Colonic mucosa (tissue), 4 donors: ENCODE measurements at regions not wholly inside any gene's neighbourhood (a gene's known extent, or its start where the extent isn't known, plus 50 kb on each side); places are given as distances from the start of the nearest gene placed in this dataset.

Source experiments
- DNase-seq: peaks from one replicate; pipeline ENCODE4 v3.0.0-alpha.2; 2020
- H3K27ac ChIP-seq: fragments of 200-600 bp; one replicate; pipeline ENCODE4 v1.8.0; 2021
- H3K27me3 ChIP-seq: fragments of 200-600 bp; one replicate; pipeline ENCODE4 v1.8.0; 2021
- H3K36me3 ChIP-seq: fragments of 200-600 bp; one replicate; pipeline ENCODE4 v1.8.0; 2021
- H3K4me1 ChIP-seq: fragments of 200-600 bp; one replicate; pipeline ENCODE4 v1.8.0; 2021; ENCODE audit warnings: mild to moderate bottlenecking
- H3K4me3 ChIP-seq: fragments of 200-600 bp; one replicate; pipeline ENCODE4 v1.8.0; 2021
- H3K9ac ChIP-seq, 2 donors: one replicate each; pipeline ENCODE4 v1.7.0; 2013; ENCODE audit warnings: control low read depth in 2 of 2, low read depth in 2 of 2, low read length in 2 of 2
- H3K9me3 ChIP-seq: fragments of 200-600 bp; one replicate; pipeline ENCODE4 v1.8.0; 2021
- intact Hi-C: fragments of 100-400 bp; cut with DNase I; formaldehyde crosslinking; loops from one replicate; pipeline ENCODE4 v1.14.1; 2022
- TF ChIP-seq, protein P1 (sequence below): fragments of 200-600 bp; IDR thresholded peaks from one replicate; pipeline ENCODE4 v1.8.0; 2022; ENCODE audit warnings: antibody characterized with exemption, mild to moderate bottlenecking
- donor health status: healthy.
- donor health status: DM: no; HTN: no; CAD: no.
- donor health status: DM: no; HTN: no; CAD: no.

DNA sequence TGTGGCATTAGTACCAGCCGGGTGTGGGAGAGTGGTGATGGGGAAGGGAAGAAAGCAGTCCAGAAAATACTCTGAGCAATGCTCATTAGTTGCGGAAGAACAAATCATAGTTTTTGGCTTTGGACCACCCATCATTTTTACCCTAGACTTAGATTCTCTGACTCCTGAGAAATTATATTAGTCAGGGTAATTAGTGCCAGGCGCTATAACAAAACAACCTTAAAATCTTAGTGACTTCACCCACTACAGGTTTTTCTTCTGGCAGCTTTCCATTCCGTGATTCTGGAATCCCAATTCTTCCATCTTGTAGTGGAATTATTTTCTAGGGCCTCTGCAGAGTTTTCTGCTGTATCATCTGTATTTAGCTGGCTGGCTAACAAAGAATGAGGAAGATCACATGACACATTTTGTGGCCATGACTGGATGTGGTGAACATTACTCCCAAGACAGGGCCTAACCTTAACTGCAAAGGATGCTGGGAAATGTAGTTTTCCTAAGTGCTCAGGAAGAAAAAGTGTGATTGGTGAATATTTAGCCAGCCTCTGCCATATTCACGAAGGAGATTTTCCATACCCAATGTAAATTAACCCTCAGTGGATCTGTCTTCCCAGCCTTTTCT is 373.0 kb upstream of the MEF2C start:
- intact Hi-C loops = no loop called here
- H3K4me1 ChIP-seq = no peaks in the 10 kb centered on the region
- TF ChIP-seq, protein P1, sequence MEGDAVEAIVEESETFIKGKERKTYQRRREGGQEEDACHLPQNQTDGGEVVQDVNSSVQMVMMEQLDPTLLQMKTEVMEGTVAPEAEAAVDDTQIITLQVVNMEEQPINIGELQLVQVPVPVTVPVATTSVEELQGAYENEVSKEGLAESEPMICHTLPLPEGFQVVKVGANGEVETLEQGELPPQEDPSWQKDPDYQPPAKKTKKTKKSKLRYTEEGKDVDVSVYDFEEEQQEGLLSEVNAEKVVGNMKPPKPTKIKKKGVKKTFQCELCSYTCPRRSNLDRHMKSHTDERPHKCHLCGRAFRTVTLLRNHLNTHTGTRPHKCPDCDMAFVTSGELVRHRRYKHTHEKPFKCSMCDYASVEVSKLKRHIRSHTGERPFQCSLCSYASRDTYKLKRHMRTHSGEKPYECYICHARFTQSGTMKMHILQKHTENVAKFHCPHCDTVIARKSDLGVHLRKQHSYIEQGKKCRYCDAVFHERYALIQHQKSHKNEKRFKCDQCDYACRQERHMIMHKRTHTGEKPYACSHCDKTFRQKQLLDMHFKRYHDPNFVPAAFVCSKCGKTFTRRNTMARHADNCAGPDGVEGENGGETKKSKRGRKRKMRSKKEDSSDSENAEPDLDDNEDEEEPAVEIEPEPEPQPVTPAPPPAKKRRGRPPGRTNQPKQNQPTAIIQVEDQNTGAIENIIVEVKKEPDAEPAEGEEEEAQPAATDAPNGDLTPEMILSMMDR = no peak
- no peak overlapping the region for H3K4me3 ChIP-seq
- H3K27ac ChIP-seq = no peak overlapping the region
- H3K27me3 ChIP-seq = no peaks in the 10 kb centered on the region
- no peak for DNase-seq
- H3K9me3 ChIP-seq = no peaks in the 10 kb centered on the region
- H3K9ac ChIP-seq = no peak overlapping the region
- H3K36me3 ChIP-seq = no peaks in the 10 kb centered on the region

- TF ChIP-seq, protein P1 = no peak
- H3K9me3 ChIP-seq = no peaks in the 10 kb centered on the region
- H3K36me3 ChIP-seq = no peaks in the 10 kb centered on the region
- no peak overlapping the region for H3K9ac ChIP-seq
- no peak for DNase-seq
- intact Hi-C loops = no loop called here
- H3K27me3 ChIP-seq = no peaks in the 10 kb centered on the region
- no peak overlapping the region for H3K4me3 ChIP-seq
- no peak overlapping the region for H3K27ac ChIP-seq
- H3K4me1 ChIP-seq = no peaks in the 10 kb centered on the region
Observed at GRCh38 chr5:89253666-89254352, 370.8 kb upstream of the MEF2C start.

GRCh38 chr5:89246864-89247263 is 363.9 kb upstream of the MEF2C start:
- Histone ChIP-seq H3K4me3 (no peak overlapping the region), H3K9ac (no peak overlapping the region), H3K36me3 (no peaks in the 10 kb centered on the region), H3K4me1 (no peaks in the 10 kb centered on the region), H3K27ac (no peak overlapping the region), H3K9me3 (no peaks in the 10 kb centered on the region), H3K27me3 (no peaks in the 10 kb centered on the region)
- intact Hi-C loops = no loop called here
- DNase-seq = no peak
- TF ChIP-seq, protein P1 = no peak

DNA sequence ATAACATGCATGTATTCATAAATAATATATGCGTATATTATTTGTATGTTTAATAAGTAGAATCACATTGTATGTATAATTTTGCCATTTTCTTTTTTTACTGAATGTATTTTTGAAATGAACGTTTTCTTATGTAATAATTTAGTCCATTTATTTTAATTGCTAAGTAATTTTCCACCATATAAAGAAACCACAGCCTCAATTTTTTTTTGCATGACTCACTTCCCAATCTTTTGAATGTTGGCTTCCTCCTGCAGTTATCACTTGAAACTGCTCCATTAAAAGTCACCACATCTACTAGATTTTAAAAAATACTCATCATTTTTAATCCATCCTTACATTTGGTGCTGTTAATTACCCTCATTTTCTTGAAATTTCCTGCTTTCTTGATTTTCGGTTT is 363.3 kb upstream of the MEF2C start:
- Histone ChIP-seq H3K4me3 (no peak overlapping the region), H3K9ac (no peak overlapping the region), H3K9me3 (no peaks in the 10 kb centered on the region), H3K27me3 (no peaks in the 10 kb centered on the region), H3K27ac (no peak overlapping the region), H3K4me1 (no peaks in the 10 kb centered on the region), H3K36me3 (no peaks in the 10 kb centered on the region)
- DNase-seq = no peak
- TF ChIP-seq, protein P1 = no peak
- intact Hi-C loops = no loop called here

DNA sequence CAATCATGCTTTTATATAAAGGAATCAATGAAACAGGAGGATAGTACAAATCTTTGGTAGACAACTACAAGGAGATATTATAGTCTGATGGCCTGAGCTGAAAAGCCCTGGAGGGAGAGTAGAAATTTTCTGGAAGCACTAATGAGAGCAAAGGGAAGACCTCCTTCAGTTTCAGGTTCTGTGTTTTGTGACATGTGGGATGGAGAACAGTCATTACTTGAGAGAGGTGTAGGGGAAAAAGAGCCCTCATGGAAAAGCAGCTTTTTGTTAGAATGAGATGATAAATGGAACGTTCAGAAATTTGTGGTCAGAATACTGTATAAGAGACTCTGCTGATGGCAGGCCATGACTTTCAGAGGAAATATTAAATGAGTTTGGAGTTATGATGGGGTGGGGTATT is 360.6 kb upstream of the MEF2C start:
- DNase-seq = no peak
- Histone ChIP-seq H3K9ac (no peak overlapping the region), H3K27ac (no peak overlapping the region), H3K9me3 (no peaks in the 10 kb centered on the region), H3K27me3 (no peaks in the 10 kb centered on the region), H3K36me3 (no peaks in the 10 kb centered on the region), H3K4me3 (no peak overlapping the region), H3K4me1 (no peaks in the 10 kb centered on the region)
- intact Hi-C loops = no loop called here
- TF ChIP-seq, protein P1 = no peak
